Fibroblast of mammary gland (primary cell): ENCODE measurements at regions not wholly inside any gene's neighbourhood (a gene's known extent, or its start where the extent isn't known, plus 50 kb on each side); places are given as distances from the start of the nearest gene placed in this dataset.
"Not testable (repeated sequence)": the region's sequence is repeated elsewhere in the genome, so short reads cannot be mapped to it uniquely, and the experiment has no call there.

Experiments
- DNase-seq: peaks from one replicate; pipeline ENCODE4 v3.0.0-alpha.2; 2010; ENCODE audit warnings: low read depth
- H3K4me3 ChIP-seq: 2 replicates; pipeline ENCODE4 v1.5.1; 2011; ENCODE audit warnings: low read depth, mild to moderate bottlenecking, low read length, moderate library complexity; ENCODE audit not compliant: control insufficient read depth
- TF ChIP-seq, protein P1 (sequence below): conservative IDR thresholded peaks from 2 replicates; pipeline ENCODE4 v1.5.1; 2011; ENCODE audit warnings: low read depth, low read length, inconsistent platforms; ENCODE audit not compliant: control insufficient read depth, insufficient read depth

- not testable (repeated sequence) for H3K4me3 ChIP-seq, DNase-seq
Measured at GRCh38 chr7:38331853-38332595, 58.6 kb upstream of the TARP start.

GRCh38 chr7:38330861-38331621 lies 57.6 kb upstream of the TARP start:
- DNase-seq = no peak
- no peak overlapping the region for H3K4me3 ChIP-seq
- TF ChIP-seq, protein P1, sequence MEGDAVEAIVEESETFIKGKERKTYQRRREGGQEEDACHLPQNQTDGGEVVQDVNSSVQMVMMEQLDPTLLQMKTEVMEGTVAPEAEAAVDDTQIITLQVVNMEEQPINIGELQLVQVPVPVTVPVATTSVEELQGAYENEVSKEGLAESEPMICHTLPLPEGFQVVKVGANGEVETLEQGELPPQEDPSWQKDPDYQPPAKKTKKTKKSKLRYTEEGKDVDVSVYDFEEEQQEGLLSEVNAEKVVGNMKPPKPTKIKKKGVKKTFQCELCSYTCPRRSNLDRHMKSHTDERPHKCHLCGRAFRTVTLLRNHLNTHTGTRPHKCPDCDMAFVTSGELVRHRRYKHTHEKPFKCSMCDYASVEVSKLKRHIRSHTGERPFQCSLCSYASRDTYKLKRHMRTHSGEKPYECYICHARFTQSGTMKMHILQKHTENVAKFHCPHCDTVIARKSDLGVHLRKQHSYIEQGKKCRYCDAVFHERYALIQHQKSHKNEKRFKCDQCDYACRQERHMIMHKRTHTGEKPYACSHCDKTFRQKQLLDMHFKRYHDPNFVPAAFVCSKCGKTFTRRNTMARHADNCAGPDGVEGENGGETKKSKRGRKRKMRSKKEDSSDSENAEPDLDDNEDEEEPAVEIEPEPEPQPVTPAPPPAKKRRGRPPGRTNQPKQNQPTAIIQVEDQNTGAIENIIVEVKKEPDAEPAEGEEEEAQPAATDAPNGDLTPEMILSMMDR = peak; percentile 5

GRCh38 chr7:38330039-38330438 lies 56.6 kb upstream of the TARP start:
- no peak overlapping the region for H3K4me3 ChIP-seq
- DNase-seq = no peak
- TF ChIP-seq, protein P1 = no peak

DNA sequence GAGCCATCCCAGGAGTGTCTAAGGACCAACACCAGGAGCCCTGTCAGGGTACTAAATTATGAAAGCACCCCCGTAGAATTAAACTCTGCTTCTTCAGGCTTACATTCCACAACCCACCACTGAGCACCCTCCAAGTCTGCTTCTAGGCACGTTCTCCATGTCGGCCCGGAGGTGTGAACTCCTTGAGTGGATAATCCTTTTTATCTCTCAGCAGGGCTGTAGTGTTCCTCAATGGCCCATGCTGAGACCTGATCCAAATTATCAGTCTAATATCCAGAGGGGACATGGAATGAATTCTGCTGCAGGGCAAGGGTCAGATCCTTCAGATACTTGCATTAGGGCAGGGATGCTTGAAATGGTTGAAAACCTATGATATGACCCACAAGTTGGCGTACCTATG lies 55.9 kb upstream of the TARP start:
- TF ChIP-seq, protein P1 = no peak
- DNase-seq = no peak
- H3K4me3 ChIP-seq = no peak overlapping the region

GRCh38 chr7:38328814-38329213 lies 55.4 kb upstream of the TARP start:
- no peak overlapping the region for H3K4me3 ChIP-seq
- TF ChIP-seq, protein P1 = no peak

DNA sequence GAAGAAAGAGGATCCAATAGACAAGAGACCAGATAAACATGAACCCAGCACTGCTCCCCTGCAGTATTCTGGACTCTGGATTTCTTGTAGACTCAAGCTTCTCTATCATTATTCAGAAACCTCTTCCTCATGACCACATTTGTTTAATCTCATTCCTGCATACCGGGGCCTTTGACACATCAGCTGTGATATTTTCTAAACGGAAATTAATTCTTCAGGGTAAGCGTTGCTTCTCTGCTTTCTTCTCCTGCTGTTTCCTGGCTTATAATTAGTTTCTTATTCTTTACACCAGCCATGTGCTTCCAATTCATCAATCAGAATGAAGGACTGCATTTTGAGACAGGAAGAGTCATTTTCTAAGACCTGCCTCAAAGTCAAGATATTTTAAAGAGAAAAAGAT lies 54.2 kb upstream of the TARP start:
- H3K4me3 ChIP-seq = no peak overlapping the region
- TF ChIP-seq, protein P1 = no peak
- DNase-seq = no peak

More at GRCh38 chr7:38328814-38329213, 55.4 kb upstream of the TARP start:
- no peak for DNase-seq
